SK-N-SH (cell line): ENCODE measurements at regions not wholly inside any gene's neighbourhood (a gene's known extent, or its start where the extent isn't known, plus 50 kb on each side); places are given as distances from the start of the nearest gene placed in this dataset.

ENCODE experiments used
- CTCF ChIA-PET: fragments of 300-600, 350-600 bp; formaldehyde crosslinking; extraction: SDS; loops from one replicate; lab custom pipeline; 2021; lab: Yijun Ruan, JAX
- POLR2A ChIA-PET: fragments of 350-600 bp; sonication (Branson Sonifier 250); formaldehyde crosslinking; extraction: SDS; loops from one replicate; lab custom pipeline; 2020; ENCODE audit warnings: antibody characterized with exemption, inconsistent platforms; lab: Yijun Ruan, JAX
- DNase-seq: peaks from one replicate; pipeline ENCODE4 v3.0.0; 2012
- H2AFZ ChIP-seq: fragments of 200-600 bp; sonication (generic); 2 replicates; pipeline ENCODE4 v1.8.1; 2016; ENCODE audit warnings: antibody characterized with exemption, mild to moderate bottlenecking, low read depth
- H3F3A ChIP-seq: fragments of 200-600 bp; sonication (generic); replicated peaks from 2 replicates; pipeline ENCODE3; 2016; ENCODE audit warnings: antibody characterized with exemption, mild to moderate bottlenecking; ENCODE audit not compliant: insufficient read depth
- H3K27ac ChIP-seq, 2 experiments: fragments of 200-500 bp in 1 of 2; fragments of 200-600 bp in 1 of 2; sonication (Bioruptor generic) in 1 of 2; sonication (generic), shearing (Covaris generic) in 1 of 2; 2 replicates each; pipeline versions ENCODE4 v1.5.1 to v1.6.1; 2014 to 2016; ENCODE audit warnings: low read depth in 2 of 2, inconsistent platforms in 1 of 2, low read length in 1 of 2, mild to moderate bottlenecking in 1 of 2, mixed read lengths in 1 of 2
- H3K27me3 ChIP-seq: fragments of 200-600 bp; sonication (generic), shearing (Covaris generic); 2 replicates; pipeline ENCODE4 v1.6.1; 2016; ENCODE audit warnings: mixed run types; ENCODE audit not compliant: insufficient read depth
- H3K36me3 ChIP-seq, 2 experiments: fragments of 200-500 bp in 1 of 2; fragments of 200-600 bp in 1 of 2; sonication (Bioruptor generic) in 1 of 2; sonication (generic) in 1 of 2; replicated peaks in 1 of 2; 2 replicates each; pipeline versions ENCODE3 to v1.5.1; 2014 to 2016; ENCODE audit warnings: low read length in 1 of 2, mild to moderate bottlenecking in 1 of 2; ENCODE audit not compliant: insufficient read depth in 2 of 2, control insufficient read depth in 1 of 2
- H3K4me1 ChIP-seq, 2 experiments: fragments of 200-500 bp in 1 of 2; fragments of 200-600 bp in 1 of 2; sonication (Bioruptor generic) in 1 of 2; sonication (generic), shearing (Covaris generic) in 1 of 2; 2 replicates each; pipeline versions ENCODE4 v1.5.1 to v1.6.1; 2014 to 2016; ENCODE audit warnings: low read depth in 1 of 2, low read length in 1 of 2, mixed run types in 1 of 2; ENCODE audit not compliant: insufficient read depth in 2 of 2, control insufficient read depth in 1 of 2
- H3K4me2 ChIP-seq: fragments of 200-600 bp; sonication (generic), shearing (Covaris generic); 2 replicates; pipeline ENCODE4 v1.6.1; 2017; ENCODE audit warnings: mixed run types
- H3K4me3 ChIP-seq, 2 experiments: fragments of 200-500 bp in 1 of 2; fragments of 200-600 bp in 1 of 2; sonication (Bioruptor generic) in 1 of 2; sonication (generic), shearing (Covaris generic) in 1 of 2; 2 replicates each; pipeline versions ENCODE4 v1.5.1 to v1.8.1; 2014 to 2016; ENCODE audit warnings: low read depth in 2 of 2, inconsistent platforms in 1 of 2, low read length in 1 of 2, mild to moderate bottlenecking in 1 of 2, mixed read lengths in 1 of 2, moderate library complexity in 1 of 2
- H3K79me2 ChIP-seq: fragments of 200-600 bp; sonication (generic); 2 replicates; pipeline ENCODE4 v1.8.1; 2017; ENCODE audit warnings: mild to moderate bottlenecking; ENCODE audit not compliant: insufficient read depth
- H3K9ac ChIP-seq: fragments of 200-600 bp; sonication (generic); 2 replicates; pipeline ENCODE4 v1.6.1; 2017; ENCODE audit warnings: mixed run types
- H3K9me2 ChIP-seq: fragments of 200-600 bp; sonication (generic); 2 replicates; pipeline ENCODE4 v1.6.1; 2017; ENCODE audit warnings: mixed run types
- H3K9me3 ChIP-seq: fragments of 200-600 bp; sonication (generic); 2 replicates; pipeline ENCODE4 v1.6.1; 2017; ENCODE audit warnings: mixed run types, mild to moderate bottlenecking, moderate library complexity
- H4K20me1 ChIP-seq: fragments of 200-600 bp; sonication (generic); 2 replicates; pipeline ENCODE4 v1.6.1; 2017; ENCODE audit warnings: mild to moderate bottlenecking, mixed run types; ENCODE audit not compliant: insufficient read depth
- CHD2 ChIP-seq: fragments of 150-350 bp; IDR thresholded peaks from 2 replicates; pipeline ENCODE4 v1.6.1; 2018; ENCODE audit warnings: low read length; ENCODE audit not compliant: partially characterized antibody
- ELF1 ChIP-seq: IDR thresholded peaks from 2 replicates; pipeline ENCODE4 v1.4.0; 2012
- FOSL2 ChIP-seq: IDR thresholded peaks from 2 replicates; pipeline ENCODE4 v1.4.0; 2012; ENCODE audit warnings: low read depth, mild to moderate bottlenecking, moderate library complexity, borderline replicate concordance
- FOXJ3 ChIP-seq: sonication (generic); formaldehyde crosslinking; IDR thresholded peaks from 2 replicates; pipeline ENCODE4 v1.5.1; 2020; ENCODE audit warnings: mild to moderate bottlenecking, missing genetic modification reagents
- FOXM1 ChIP-seq: IDR thresholded peaks from 2 replicates; pipeline ENCODE4 v1.4.0; 2012; ENCODE audit warnings: low read depth, mild to moderate bottlenecking
- GABPA ChIP-seq: IDR thresholded peaks from 2 replicates; pipeline ENCODE4 v1.4.0; 2012; ENCODE audit warnings: low read depth, mild to moderate bottlenecking
- GATA2 ChIP-seq: sonication (generic); formaldehyde crosslinking; IDR thresholded peaks from 2 replicates; pipeline ENCODE4 v1.5.0; 2020; ENCODE audit warnings: mild to moderate bottlenecking, missing genetic modification reagents
- IRF3 ChIP-seq: fragments of 150-350 bp; IDR thresholded peaks from 2 replicates; pipeline ENCODE4 v1.6.1; 2016; ENCODE audit warnings: mild to moderate bottlenecking, low read depth, low read length
- MAX ChIP-seq: IDR thresholded peaks from 2 replicates; pipeline ENCODE4 v1.4.0; 2012; ENCODE audit warnings: low read depth
- MEF2A ChIP-seq: IDR thresholded peaks from 2 replicates; pipeline ENCODE4 v1.4.0; 2012; ENCODE audit warnings: low read depth, borderline replicate concordance
- NRF1 ChIP-seq: IDR thresholded peaks from 2 replicates; pipeline ENCODE4 v1.6.1; 2012; ENCODE audit warnings: low read depth, mild to moderate bottlenecking, low read length
- POLR2AphosphoS5 ChIP-seq: IDR thresholded peaks from 2 replicates; pipeline ENCODE4 v1.6.1; 2012; ENCODE audit warnings: low read depth, low read length
- RAD21 ChIP-seq: IDR thresholded peaks from 2 replicates; pipeline ENCODE4 v1.6.1; 2012; ENCODE audit warnings: mild to moderate bottlenecking, low read length
- RCOR1 ChIP-seq: fragments of 150-350 bp; IDR thresholded peaks from 2 replicates; pipeline ENCODE4 v1.6.1; 2017; ENCODE audit warnings: antibody characterized with exemption, low read length
- RXRA ChIP-seq: IDR thresholded peaks from 2 replicates; pipeline ENCODE4 v1.4.0; 2012; ENCODE audit warnings: low read depth, mild to moderate bottlenecking, borderline replicate concordance
- SIN3A ChIP-seq: IDR thresholded peaks from 2 replicates; pipeline ENCODE4 v1.6.1; 2012; ENCODE audit warnings: low read depth, mild to moderate bottlenecking, low read length, moderate library complexity, borderline replicate concordance
- SMC3 ChIP-seq: IDR thresholded peaks from 2 replicates; pipeline ENCODE4 v1.6.1; 2012; ENCODE audit warnings: low read depth, low read length, improper control_type of control experiment
- TAF1 ChIP-seq: IDR thresholded peaks from 2 replicates; pipeline ENCODE4 v1.6.1; 2012; ENCODE audit warnings: low read depth, mild to moderate bottlenecking, low read length, moderate library complexity, borderline replicate concordance
- TCF12 ChIP-seq: IDR thresholded peaks from 2 replicates; pipeline ENCODE4 v1.4.0; 2012
- TEAD4 ChIP-seq: IDR thresholded peaks from 2 replicates; pipeline ENCODE4 v1.4.0; 2012; ENCODE audit warnings: mild to moderate bottlenecking, borderline replicate concordance; ENCODE audit not compliant: insufficient read depth
- YY1 ChIP-seq: IDR thresholded peaks from 2 replicates; pipeline ENCODE4 v1.4.0; 2012; ENCODE audit warnings: low read depth, mild to moderate bottlenecking
- ZBTB33 ChIP-seq: IDR thresholded peaks from 2 replicates; pipeline ENCODE4 v1.4.0; 2012; ENCODE audit warnings: low read depth, borderline replicate concordance
- WGBS: methylation state at CpG from one replicate; pipeline ENCODE4 v1.1.6; 2017; ENCODE audit warnings: low lambda C conversion rate; 5-methylcytosine and 5-hydroxymethylcytosine counted together
- TF ChIP-seq, protein P1 (sequence below): IDR thresholded peaks from 2 replicates; pipeline ENCODE4 v1.6.1; 2012; ENCODE audit warnings: mild to moderate bottlenecking, low read depth, low read length, moderate library complexity
- TF ChIP-seq, protein P2 (sequence below): fragments of 200-600 bp; sonication (generic); IDR thresholded peaks from 2 replicates; pipeline ENCODE4 v1.6.1; 2017; ENCODE audit warnings: antibody characterized with exemption, mild to moderate bottlenecking, moderate library complexity
- TF ChIP-seq, protein P3 (sequence below): IDR thresholded peaks from 2 replicates; pipeline ENCODE4; 2012

GRCh38 chr18:43869451-43870008 is 592.2 kb upstream of the SYT4 start:
- Histone ChIP-seq H3K4me3 (no peak overlapping the region), H3K9ac (no peak overlapping the region)
- TF ChIP-seq TEAD4 (peak; percentile 79), GABPA (no peak), TAF1 (no peak), GATA2 (CRISPR knock-in tag) (no peak), FOSL2 (peak; percentile 3; the same call in 1 of the 2 replicates), ELF1 (no peak), NRF1 (no peak), TCF12 (peak; percentile 94), CHD2 (no peak), MEF2A (peak; percentile 37; the same call in 1 of the 2 replicates), POLR2AphosphoS5 (peak; percentile 73; the same call in 1 of the 2 replicates), RAD21 (no peak), RCOR1 (no peak), ZBTB33 (peak; percentile 36; the same call in 1 of the 2 replicates), FOXM1 (peak; percentile 44; the same call in 1 of the 2 replicates), SIN3A (no peak; the same call in 1 of the 2 replicates), RXRA (peak; percentile 68; the same call in 1 of the 2 replicates), YY1 (no peak), SMC3 (no peak), IRF3 (no peak), MAX (no peak), FOXJ3 (CRISPR knock-in tag) (no peak)
- TF ChIP-seq, protein P1, sequence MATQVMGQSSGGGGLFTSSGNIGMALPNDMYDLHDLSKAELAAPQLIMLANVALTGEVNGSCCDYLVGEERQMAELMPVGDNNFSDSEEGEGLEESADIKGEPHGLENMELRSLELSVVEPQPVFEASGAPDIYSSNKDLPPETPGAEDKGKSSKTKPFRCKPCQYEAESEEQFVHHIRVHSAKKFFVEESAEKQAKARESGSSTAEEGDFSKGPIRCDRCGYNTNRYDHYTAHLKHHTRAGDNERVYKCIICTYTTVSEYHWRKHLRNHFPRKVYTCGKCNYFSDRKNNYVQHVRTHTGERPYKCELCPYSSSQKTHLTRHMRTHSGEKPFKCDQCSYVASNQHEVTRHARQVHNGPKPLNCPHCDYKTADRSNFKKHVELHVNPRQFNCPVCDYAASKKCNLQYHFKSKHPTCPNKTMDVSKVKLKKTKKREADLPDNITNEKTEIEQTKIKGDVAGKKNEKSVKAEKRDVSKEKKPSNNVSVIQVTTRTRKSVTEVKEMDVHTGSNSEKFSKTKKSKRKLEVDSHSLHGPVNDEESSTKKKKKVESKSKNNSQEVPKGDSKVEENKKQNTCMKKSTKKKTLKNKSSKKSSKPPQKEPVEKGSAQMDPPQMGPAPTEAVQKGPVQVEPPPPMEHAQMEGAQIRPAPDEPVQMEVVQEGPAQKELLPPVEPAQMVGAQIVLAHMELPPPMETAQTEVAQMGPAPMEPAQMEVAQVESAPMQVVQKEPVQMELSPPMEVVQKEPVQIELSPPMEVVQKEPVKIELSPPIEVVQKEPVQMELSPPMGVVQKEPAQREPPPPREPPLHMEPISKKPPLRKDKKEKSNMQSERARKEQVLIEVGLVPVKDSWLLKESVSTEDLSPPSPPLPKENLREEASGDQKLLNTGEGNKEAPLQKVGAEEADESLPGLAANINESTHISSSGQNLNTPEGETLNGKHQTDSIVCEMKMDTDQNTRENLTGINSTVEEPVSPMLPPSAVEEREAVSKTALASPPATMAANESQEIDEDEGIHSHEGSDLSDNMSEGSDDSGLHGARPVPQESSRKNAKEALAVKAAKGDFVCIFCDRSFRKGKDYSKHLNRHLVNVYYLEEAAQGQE = no peak
- TF ChIP-seq, protein P2, sequence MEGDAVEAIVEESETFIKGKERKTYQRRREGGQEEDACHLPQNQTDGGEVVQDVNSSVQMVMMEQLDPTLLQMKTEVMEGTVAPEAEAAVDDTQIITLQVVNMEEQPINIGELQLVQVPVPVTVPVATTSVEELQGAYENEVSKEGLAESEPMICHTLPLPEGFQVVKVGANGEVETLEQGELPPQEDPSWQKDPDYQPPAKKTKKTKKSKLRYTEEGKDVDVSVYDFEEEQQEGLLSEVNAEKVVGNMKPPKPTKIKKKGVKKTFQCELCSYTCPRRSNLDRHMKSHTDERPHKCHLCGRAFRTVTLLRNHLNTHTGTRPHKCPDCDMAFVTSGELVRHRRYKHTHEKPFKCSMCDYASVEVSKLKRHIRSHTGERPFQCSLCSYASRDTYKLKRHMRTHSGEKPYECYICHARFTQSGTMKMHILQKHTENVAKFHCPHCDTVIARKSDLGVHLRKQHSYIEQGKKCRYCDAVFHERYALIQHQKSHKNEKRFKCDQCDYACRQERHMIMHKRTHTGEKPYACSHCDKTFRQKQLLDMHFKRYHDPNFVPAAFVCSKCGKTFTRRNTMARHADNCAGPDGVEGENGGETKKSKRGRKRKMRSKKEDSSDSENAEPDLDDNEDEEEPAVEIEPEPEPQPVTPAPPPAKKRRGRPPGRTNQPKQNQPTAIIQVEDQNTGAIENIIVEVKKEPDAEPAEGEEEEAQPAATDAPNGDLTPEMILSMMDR = no peak
- TF ChIP-seq, protein P3, sequence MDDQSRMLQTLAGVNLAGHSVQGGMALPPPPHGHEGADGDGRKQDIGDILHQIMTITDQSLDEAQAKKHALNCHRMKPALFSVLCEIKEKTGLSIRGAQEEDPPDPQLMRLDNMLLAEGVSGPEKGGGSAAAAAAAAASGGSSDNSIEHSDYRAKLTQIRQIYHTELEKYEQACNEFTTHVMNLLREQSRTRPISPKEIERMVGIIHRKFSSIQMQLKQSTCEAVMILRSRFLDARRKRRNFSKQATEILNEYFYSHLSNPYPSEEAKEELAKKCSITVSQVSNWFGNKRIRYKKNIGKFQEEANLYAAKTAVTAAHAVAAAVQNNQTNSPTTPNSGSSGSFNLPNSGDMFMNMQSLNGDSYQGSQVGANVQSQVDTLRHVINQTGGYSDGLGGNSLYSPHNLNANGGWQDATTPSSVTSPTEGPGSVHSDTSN = peak; percentile 82

More at GRCh38 chr18:43869451-43870008, 592.2 kb upstream of the SYT4 start:
- Histone ChIP-seq H3K79me2 (no peaks in the 10 kb centered on the region), H3K36me3 (no peaks in the 10 kb centered on the region), H3F3A (peaks cover 22% of the 10 kb centered on the region), H3K27ac (peak overlapping the region; percentile 54 to 90), H4K20me1 (no peaks in the 10 kb centered on the region), H2AFZ (peak overlapping the region; percentile 0; the same call in 1 of the 2 replicates), H3K9me3 (no peaks in the 10 kb centered on the region), H3K4me1 (peaks cover 0 to 7% of the 10 kb centered on the region in 2 experiments; a peak in 2 of 4 replicates), H3K27me3 (no peaks in the 10 kb centered on the region), H3K4me2 (peak overlapping the region; percentile 29), H3K9me2 (no peaks in the 10 kb centered on the region)
- 0% methylated on average over 1 of the region's 1 CpG for WGBS
- ChIA-PET CTCF (no interaction called here), POLR2A (no interaction called here)
- DNase-seq = no peak
